Mesenchymal stem cell (in vitro differentiated cells and primary cell): ENCODE measurements at regions not wholly inside any gene's neighbourhood (a gene's known extent, or its start where the extent isn't known, plus 50 kb on each side); places are given as distances from the start of the nearest gene placed in this dataset.

Experiments used
- DNase-seq: peaks from one replicate; pipeline ENCODE4 v3.0.0-alpha.2; 2013
- H2AFZ ChIP-seq: one replicate; pipeline ENCODE4 v1.6.1; 2013; ENCODE audit warnings: low read depth, mild to moderate bottlenecking, control low read depth, inconsistent platforms, low read length, moderate library complexity
- H2AK5ac ChIP-seq: 2 replicates; pipeline ENCODE4 v1.6.1; 2013; ENCODE audit warnings: low read length, moderate library complexity, mild to moderate bottlenecking, inconsistent platforms; ENCODE audit not compliant: severe bottlenecking
- H2BK120ac ChIP-seq: one replicate; pipeline ENCODE4 v1.6.1; 2013; ENCODE audit warnings: low read depth, mild to moderate bottlenecking, inconsistent platforms, low read length, moderate library complexity
- H2BK12ac ChIP-seq, 2 experiments: one replicate each; pipeline ENCODE4 v1.6.1; 2013; ENCODE audit warnings: inconsistent platforms in 2 of 2, low read length in 2 of 2, mild to moderate bottlenecking in 2 of 2, moderate library complexity in 2 of 2, control low read depth in 1 of 2
- H2BK15ac ChIP-seq: one replicate; pipeline ENCODE4 v1.6.1; 2013; ENCODE audit warnings: mild to moderate bottlenecking, low read depth, inconsistent platforms; ENCODE audit not compliant: poor library complexity, severe bottlenecking
- H2BK5ac ChIP-seq: 2 replicates; pipeline ENCODE4 v1.6.1; 2013; ENCODE audit warnings: low read depth, mild to moderate bottlenecking, low read length, control low read depth, inconsistent platforms; ENCODE audit not compliant: poor library complexity, severe bottlenecking
- H3K14ac ChIP-seq, 2 experiments: one replicate each; pipeline ENCODE4 v1.6.1; 2013; ENCODE audit warnings: inconsistent platforms in 2 of 2, low read length in 2 of 2, control low read depth in 1 of 2, mild to moderate bottlenecking in 1 of 2, moderate library complexity in 1 of 2
- H3K18ac ChIP-seq, 2 experiments: one replicate each; pipeline ENCODE4 v1.6.1; 2013; ENCODE audit warnings: inconsistent platforms in 2 of 2, low read length in 2 of 2, control low read depth in 1 of 2, low read depth in 1 of 2, mild to moderate bottlenecking in 1 of 2
- H3K23ac ChIP-seq, 2 experiments: one replicate each; pipeline ENCODE4 v1.6.1; 2013; ENCODE audit warnings: inconsistent platforms in 2 of 2, low read length in 2 of 2, mild to moderate bottlenecking in 2 of 2, moderate library complexity in 2 of 2, control low read depth in 1 of 2
- H3K27ac ChIP-seq: 2 replicates; pipeline ENCODE4 v1.5.1; 2013; ENCODE audit warnings: mild to moderate bottlenecking, moderate library complexity, low read length, control low read depth, inconsistent platforms; ENCODE audit not compliant: poor library complexity, severe bottlenecking
- H3K27me3 ChIP-seq, 2 experiments: 2 replicates each; pipeline versions ENCODE4 v1.6.1 to v1.7.0; 2013; ENCODE audit warnings: low read length in 2 of 2, mild to moderate bottlenecking in 2 of 2, moderate library complexity in 2 of 2, control low read depth in 1 of 2, inconsistent platforms in 1 of 2; ENCODE audit not compliant: control insufficient read depth in 1 of 2, insufficient read depth in 1 of 2
- H3K36me3 ChIP-seq, 2 experiments: 2 replicates each; pipeline versions ENCODE4 v1.6.1 to v1.7.0; 2013; ENCODE audit warnings: low read length in 2 of 2, control low read depth in 1 of 2, inconsistent platforms in 1 of 2, low read depth in 1 of 2, mild to moderate bottlenecking in 1 of 2; ENCODE audit not compliant: insufficient read depth in 2 of 2, control insufficient read depth in 1 of 2
- H3K4ac ChIP-seq, 2 experiments: one replicate each; pipeline ENCODE4 v1.6.1; 2013; ENCODE audit warnings: inconsistent platforms in 2 of 2, low read length in 2 of 2, mild to moderate bottlenecking in 2 of 2, moderate library complexity in 2 of 2, control low read depth in 1 of 2, low read depth in 1 of 2
- H3K4me1 ChIP-seq: 2 replicates; pipeline ENCODE4 v1.6.1; 2013; ENCODE audit warnings: low read depth, low read length, control low read depth; ENCODE audit not compliant: control insufficient read depth, insufficient read depth
- H3K4me2 ChIP-seq: 2 replicates; pipeline ENCODE4 v1.6.1; 2013; ENCODE audit warnings: low read length, mild to moderate bottlenecking, inconsistent platforms; ENCODE audit not compliant: poor library complexity, severe bottlenecking
- H3K4me3 ChIP-seq, 2 experiments: 2 replicates each; pipeline versions ENCODE4 v1.5.1 to v1.7.0; 2013; ENCODE audit warnings: low read length in 2 of 2, mild to moderate bottlenecking in 2 of 2, control low read depth in 1 of 2, low read depth in 1 of 2; ENCODE audit not compliant: insufficient read depth in 1 of 2
- H3K79me1 ChIP-seq: replicated peaks from 2 replicates; pipeline ENCODE4 v1.6.1; 2013; ENCODE audit warnings: mild to moderate bottlenecking, control low read depth, low read length, inconsistent platforms; ENCODE audit not compliant: poor library complexity, severe bottlenecking
- H3K9ac ChIP-seq: 2 replicates; pipeline ENCODE4 v1.7.0; 2013; ENCODE audit warnings: mild to moderate bottlenecking, low read length, moderate library complexity
- H3K9me3 ChIP-seq: 2 replicates; pipeline ENCODE4 v1.7.0; 2013; ENCODE audit warnings: mild to moderate bottlenecking, low read length; ENCODE audit not compliant: control insufficient read depth
- H4K8ac ChIP-seq: one replicate; pipeline ENCODE4 v1.6.1; 2013; ENCODE audit warnings: inconsistent platforms, mild to moderate bottlenecking, low read length, moderate library complexity
- H4K91ac ChIP-seq: one replicate; pipeline ENCODE4 v1.6.1; 2013; ENCODE audit warnings: mild to moderate bottlenecking, low read length, inconsistent platforms
- WGBS: methylation state at CpG from one replicate; pipeline ENCODE4 v1.1.7; 2013; ENCODE audit warnings: mixed read lengths; 5-methylcytosine and 5-hydroxymethylcytosine counted together

- DNase-seq = no peak
- no peak overlapping the region for H3K4me3 ChIP-seq
- H4K91ac ChIP-seq = no peak overlapping the region
- WGBS = 83% methylated on average over 9 of the region's 9 CpGs
- no peak overlapping the region for H3K4ac ChIP-seq
- no peak overlapping the region for H3K14ac ChIP-seq
- H3K4me1 ChIP-seq = no peaks in the 10 kb centered on the region
- no peak overlapping the region for H2BK120ac ChIP-seq
- H3K27me3 ChIP-seq = peaks cover 0 to 15% of the 10 kb centered on the region in 2 experiments
- no peaks in the 10 kb centered on the region for H3K9me3 ChIP-seq
- no peak overlapping the region for H3K4me2 ChIP-seq
- H2AFZ ChIP-seq = no peak overlapping the region
- H2BK15ac ChIP-seq = no peak overlapping the region
- no peak overlapping the region for H3K9ac ChIP-seq
- H3K18ac ChIP-seq = no peak overlapping the region
- H4K8ac ChIP-seq = no peak overlapping the region
- no peak overlapping the region for H3K27ac ChIP-seq
- H2AK5ac ChIP-seq = no peak overlapping the region
- H2BK12ac ChIP-seq = no peak overlapping the region
- no peak overlapping the region for H3K23ac ChIP-seq
- no peaks in the 10 kb centered on the region for H3K79me1 ChIP-seq
- H2BK5ac ChIP-seq = no peak overlapping the region
- H3K36me3 ChIP-seq = no peaks in the 10 kb centered on the region
These were observed 1111.1 kb downstream of the BCL11B start for GRCh38 chr14:98160901-98161300.

- no peak overlapping the region for H2BK15ac ChIP-seq
- H4K91ac ChIP-seq = no peak overlapping the region
- no peak overlapping the region for H2AK5ac ChIP-seq
These were observed 1110.6 kb downstream of the BCL11B start for GRCh38 chr14:98161356-98161755.

GRCh38 chr14:98162856-98163805, 1108.9 kb downstream of the BCL11B start:
- H3K18ac ChIP-seq = no peak overlapping the region
- H3K9me3 ChIP-seq = no peaks in the 10 kb centered on the region
- no peak overlapping the region for H2BK120ac ChIP-seq
- no peak overlapping the region for H2AK5ac ChIP-seq
- H3K14ac ChIP-seq = no peak overlapping the region
- no peak overlapping the region for H2BK15ac ChIP-seq
- H3K4ac ChIP-seq = no peak overlapping the region
- H2AFZ ChIP-seq = no peak overlapping the region
- no peak overlapping the region for H3K4me3 ChIP-seq
- H3K79me1 ChIP-seq = no peaks in the 10 kb centered on the region
- no peak for DNase-seq
- H4K91ac ChIP-seq = no peak overlapping the region
- H3K4me2 ChIP-seq = no peak overlapping the region
- no peaks in the 10 kb centered on the region for H3K4me1 ChIP-seq
- no peak overlapping the region for H4K8ac ChIP-seq
- H3K36me3 ChIP-seq = no peaks in the 10 kb centered on the region
- H3K9ac ChIP-seq = no peak overlapping the region
- WGBS = 77% methylated on average over 24 of the region's 26 CpGs
- peaks cover 0 to 15% of the 10 kb centered on the region in 2 experiments for H3K27me3 ChIP-seq
- no peak overlapping the region for H2BK12ac ChIP-seq
- H3K27ac ChIP-seq = no peak overlapping the region
- no peak overlapping the region for H2BK5ac ChIP-seq
- no peak overlapping the region for H3K23ac ChIP-seq

More at GRCh38 chr14:98161356-98161755, 1110.6 kb downstream of the BCL11B start:
- no peak for DNase-seq
- no peak overlapping the region for H3K4ac ChIP-seq
- no peak overlapping the region for H2BK5ac ChIP-seq
- H2AFZ ChIP-seq = no peak overlapping the region
- 72% methylated on average over 4 of the region's 4 CpGs for WGBS
- no peak overlapping the region for H3K9ac ChIP-seq
- peaks cover 0 to 15% of the 10 kb centered on the region in 2 experiments for H3K27me3 ChIP-seq
- no peaks in the 10 kb centered on the region for H3K36me3 ChIP-seq
- no peak overlapping the region for H4K8ac ChIP-seq
- no peak overlapping the region for H3K27ac ChIP-seq
- no peaks in the 10 kb centered on the region for H3K4me1 ChIP-seq
- H3K4me3 ChIP-seq = no peak overlapping the region
- H2BK120ac ChIP-seq = no peak overlapping the region
- no peak overlapping the region for H3K14ac ChIP-seq
- H3K18ac ChIP-seq = no peak overlapping the region
- H3K9me3 ChIP-seq = no peaks in the 10 kb centered on the region
- no peak overlapping the region for H3K4me2 ChIP-seq
- no peaks in the 10 kb centered on the region for H3K79me1 ChIP-seq
- no peak overlapping the region for H3K23ac ChIP-seq
- no peak overlapping the region for H2BK12ac ChIP-seq

- Histone ChIP-seq H3K9me3 (no peaks in the 10 kb centered on the region), H3K18ac (no peak overlapping the region)
- 18% methylated on average over 3 of the region's 3 CpGs for WGBS
These were observed 1108.1 kb downstream of the BCL11B start for GRCh38 chr14:98163873-98164272.

More at GRCh38 chr14:98163873-98164272, 1108.1 kb downstream of the BCL11B start:
- Histone ChIP-seq H3K23ac (no peak overlapping the region), H2AK5ac (no peak overlapping the region), H3K79me1 (no peaks in the 10 kb centered on the region), H3K27me3 (peaks cover 0 to 15% of the 10 kb centered on the region in 2 experiments), H2BK120ac (no peak overlapping the region), H2AFZ (no peak overlapping the region), H3K14ac (no peak overlapping the region), H3K4me1 (no peaks in the 10 kb centered on the region), H3K4ac (no peak overlapping the region), H3K4me3 (no peak overlapping the region), H3K4me2 (no peak overlapping the region), H2BK5ac (no peak overlapping the region), H2BK12ac (no peak overlapping the region), H3K27ac (no peak overlapping the region), H4K91ac (no peak overlapping the region), H2BK15ac (no peak overlapping the region), H4K8ac (no peak overlapping the region), H3K36me3 (no peaks in the 10 kb centered on the region), H3K9ac (no peak overlapping the region)
- no peak for DNase-seq
